SW480 (cell line): ENCODE measurements at regions not wholly inside any gene's neighbourhood (a gene's known extent, or its start where the extent isn't known, plus 50 kb on each side); places are given as distances from the start of the nearest gene placed in this dataset.
"Not testable (repeated sequence)": the region's sequence is repeated elsewhere in the genome, so short reads cannot be mapped to it uniquely, and the experiment has no call there.

Source experiments
- DNase-seq: peaks from one replicate; pipeline ENCODE4 v3.0.0-alpha.2; 2016; ENCODE audit warnings: low spot score

- not testable (repeated sequence) for DNase-seq
Measured at GRCh38 chr7:56697058-56697457, 435.2 kb downstream of the ZNF479 start.

GRCh38 chr7:56686276-56686859 lies 445.9 kb downstream of the ZNF479 start:
- no peak for DNase-seq

DNA sequence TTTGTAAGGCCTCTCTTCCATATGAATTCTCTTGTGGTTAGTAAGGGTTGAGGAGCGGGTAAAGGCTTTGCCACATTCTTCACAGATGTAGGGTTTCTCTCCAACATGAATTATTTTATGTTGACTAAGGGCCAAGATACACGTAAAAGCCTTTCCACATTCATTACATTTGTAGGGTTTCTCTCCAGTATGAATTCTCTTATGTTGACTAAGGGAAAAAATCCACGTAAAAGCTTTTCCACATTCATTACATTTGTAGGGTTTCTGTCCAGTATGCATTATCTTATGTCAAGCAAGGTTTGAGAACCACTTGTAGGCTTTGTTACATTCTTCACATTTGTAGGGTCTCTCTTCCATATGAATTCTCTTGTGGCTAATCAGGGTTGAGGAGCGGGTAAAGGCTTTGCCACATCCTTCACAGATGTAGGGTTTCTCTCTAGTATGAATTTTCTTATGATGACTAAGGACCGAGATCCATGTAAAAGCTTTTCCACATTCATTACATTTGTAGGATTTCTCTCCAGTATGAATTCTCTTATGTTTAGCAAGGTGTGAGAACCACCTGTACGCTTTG lies 493.0 kb downstream of the ZNF479 start:
- DNase-seq: no peak

GRCh38 chr7:56609852-56610355 lies 493.7 kb upstream of the NUPR2 start:
- no peak for DNase-seq

DNA sequence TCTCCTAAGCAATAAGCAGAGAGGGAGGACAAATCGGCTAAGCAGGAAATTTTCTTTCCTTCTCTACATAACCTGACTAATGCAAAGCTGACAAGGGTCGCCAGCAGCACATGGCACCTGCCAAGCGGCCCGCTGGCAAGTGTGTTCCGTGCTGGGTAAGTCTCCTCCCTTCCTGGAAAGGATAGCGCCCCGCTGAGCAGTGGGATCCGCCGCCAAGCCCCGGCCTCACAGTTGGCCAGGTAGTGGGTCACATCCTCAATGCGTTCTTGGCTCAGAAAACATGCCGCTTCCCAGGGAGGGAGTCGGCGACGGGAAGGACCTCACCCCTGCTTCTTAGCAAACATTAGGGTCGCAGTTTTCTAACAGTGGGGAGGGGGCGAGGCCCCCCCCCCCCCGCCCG lies 488.9 kb upstream of the NUPR2 start:
- DNase-seq: no peak

DNA sequence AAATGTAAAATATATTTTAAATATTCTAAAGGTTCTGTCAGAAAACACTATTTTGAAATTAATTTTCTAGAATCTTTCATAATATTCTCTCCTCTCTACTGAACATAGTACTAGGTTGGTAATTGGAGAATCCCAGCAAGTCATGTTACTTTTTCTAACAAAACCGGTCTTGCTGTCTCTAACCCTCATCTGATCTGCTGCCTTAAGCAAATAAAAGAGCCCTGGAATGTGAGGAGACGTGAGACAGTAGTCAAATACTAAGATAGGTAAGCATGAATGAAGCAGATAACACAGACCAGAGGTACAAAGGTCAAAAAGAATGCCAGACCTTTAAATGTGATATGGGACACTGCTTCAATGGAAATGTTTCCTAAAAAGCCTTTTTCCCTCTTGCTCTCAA lies 462.4 kb upstream of the NUPR2 start:
- DNase-seq: no peak

DNA sequence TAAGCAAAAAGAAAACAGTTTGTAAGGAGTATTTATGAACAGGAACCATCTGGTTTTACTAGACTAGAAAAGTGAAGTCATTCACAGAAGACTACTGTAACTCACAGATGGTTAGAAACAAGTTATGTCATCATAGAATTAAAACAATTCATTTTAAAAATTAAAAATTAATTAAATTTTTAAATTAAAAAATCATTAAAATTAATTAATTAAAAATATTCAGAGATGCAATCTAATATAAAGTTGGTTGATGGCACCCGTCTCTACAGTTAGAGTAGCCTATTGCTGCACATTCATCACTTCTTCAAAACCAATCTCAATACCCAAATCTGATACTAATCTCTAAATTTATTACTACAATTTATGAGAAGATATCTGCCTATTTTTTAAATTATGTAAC lies 454.8 kb upstream of the NUPR2 start:
- no peak for DNase-seq

- no peak for DNase-seq
Measured at GRCh38 chr7:56538541-56539429, 422.6 kb upstream of the NUPR2 start.

DNA sequence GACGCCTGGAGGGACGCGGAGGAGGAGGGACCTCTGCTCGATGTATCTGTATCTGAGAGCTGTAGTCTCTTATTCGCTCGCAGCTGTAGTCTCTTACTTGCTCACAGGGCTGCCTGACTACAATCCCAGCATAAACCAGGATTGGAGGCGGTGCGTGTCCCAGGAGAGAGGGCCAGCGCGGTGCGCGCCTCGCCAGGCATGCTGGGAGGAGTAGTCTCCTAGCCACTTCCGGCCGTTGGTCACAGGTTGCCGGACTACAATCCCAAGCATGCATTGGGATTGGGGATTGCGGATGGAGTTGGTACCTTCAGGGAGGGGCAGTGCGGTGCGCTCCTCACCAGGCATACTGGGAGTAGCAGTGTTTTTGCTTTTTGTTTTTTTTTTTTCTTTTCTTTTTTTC lies 421.7 kb upstream of the NUPR2 start:
- no peak for DNase-seq

DNA sequence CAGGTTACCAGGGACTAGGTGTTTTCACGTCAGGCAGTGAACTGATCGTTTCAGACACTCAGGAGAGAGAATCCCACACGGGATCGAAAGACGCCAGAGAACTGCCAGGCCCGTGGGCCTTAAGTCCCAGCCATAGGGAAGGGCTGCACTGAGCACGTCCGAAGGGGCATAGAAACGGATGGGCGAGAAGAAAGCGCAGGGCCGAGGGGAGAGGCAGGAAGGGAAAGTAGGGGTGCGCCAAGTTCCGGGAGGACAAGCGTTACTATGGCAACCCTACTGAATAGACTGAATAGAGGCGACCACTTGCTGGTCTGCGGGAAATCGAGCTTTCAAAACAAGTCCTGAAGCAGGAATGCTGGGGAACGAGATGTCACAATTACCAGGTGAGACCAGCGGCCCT lies 421.3 kb upstream of the NUPR2 start:
- no peak for DNase-seq

GRCh38 chr7:56495165-56495564 lies 378.9 kb upstream of the NUPR2 start:
- no peak for DNase-seq

- DNase-seq: no peak
Measured at GRCh38 chr7:56493704-56494450, 377.7 kb upstream of the NUPR2 start.

GRCh38 chr7:56493196-56493595 lies 377.0 kb upstream of the NUPR2 start:
- DNase-seq: no peak

DNA sequence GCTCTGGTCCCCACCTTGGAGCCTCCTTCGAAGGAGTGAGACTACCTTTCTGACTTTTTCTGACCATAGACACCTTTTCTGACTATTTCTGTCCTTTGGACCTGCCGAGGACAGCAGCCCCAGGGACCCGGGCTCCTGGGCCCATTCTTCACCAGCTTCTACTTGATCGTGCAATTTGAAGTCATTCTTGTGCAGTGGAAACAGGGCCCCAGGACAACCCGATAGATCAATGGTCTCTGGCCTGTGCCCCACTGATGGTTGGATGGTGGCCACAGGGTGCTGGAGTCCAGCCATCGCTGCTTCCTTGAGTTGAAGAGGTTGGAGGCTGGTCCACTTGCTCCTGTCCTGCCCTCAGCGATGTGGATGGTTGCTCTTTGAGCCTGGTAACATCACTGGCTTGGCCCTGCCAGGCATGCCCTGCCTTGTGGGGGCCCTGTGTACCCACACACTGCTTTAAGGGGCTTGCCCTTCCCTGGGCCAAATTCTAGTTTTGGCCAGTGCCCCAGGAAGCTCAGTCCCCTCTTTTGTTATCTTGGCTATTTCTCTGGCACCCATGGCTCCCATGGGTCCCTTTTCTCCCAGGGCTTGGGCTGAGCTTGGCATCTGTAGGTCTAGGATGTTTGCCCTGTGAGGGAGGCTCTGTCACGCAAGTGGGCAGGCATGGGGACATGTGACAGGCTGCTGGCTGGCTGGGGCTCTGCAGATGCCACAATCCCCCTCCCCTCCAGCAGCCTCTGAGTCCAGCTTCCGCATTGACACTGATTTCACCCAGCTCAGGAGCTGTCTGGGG lies 375.6 kb upstream of the NUPR2 start:
- DNase-seq: no peak

GRCh38 chr7:56483861-56484550 lies 367.8 kb upstream of the NUPR2 start:
- DNase-seq: no peak

GRCh38 chr7:56483153-56483552 lies 366.9 kb upstream of the NUPR2 start:
- DNase-seq: no peak

DNA sequence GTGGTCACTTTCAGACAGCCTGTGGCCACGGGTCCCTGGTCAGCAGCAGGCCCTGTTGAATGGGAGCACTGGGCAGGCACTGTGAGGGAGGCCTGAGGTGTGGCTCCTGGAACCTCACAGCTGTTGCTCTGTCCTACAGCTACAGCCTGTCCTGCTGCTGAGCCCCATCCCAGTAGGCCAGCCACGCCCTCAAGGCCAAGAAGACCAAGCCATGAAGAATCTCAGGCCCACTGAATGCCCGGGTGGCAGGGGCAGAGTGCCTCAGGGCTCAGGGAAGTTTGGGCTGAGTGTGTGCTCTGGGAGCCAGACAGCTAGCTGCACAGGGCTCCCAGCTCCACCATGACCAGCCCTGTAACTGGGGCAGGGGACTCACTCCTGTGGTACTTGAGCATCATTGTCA lies 363.5 kb upstream of the NUPR2 start:
- DNase-seq: no peak

GRCh38 chr7:56479136-56479535 lies 362.9 kb upstream of the NUPR2 start:
- no peak for DNase-seq

- no peak for DNase-seq
Measured at GRCh38 chr7:56474271-56474670, 358.1 kb upstream of the NUPR2 start.

- DNase-seq: no peak
Measured at GRCh38 chr7:56471811-56472210, 355.6 kb upstream of the NUPR2 start.
